GM20000 (cell line): ENCODE measurements at regions not wholly inside any gene's neighbourhood (a gene's known extent, or its start where the extent isn't known, plus 50 kb on each side); places are given as distances from the start of the nearest gene placed in this dataset.
A peak's percentile ranks its signal among the peaks of the same experiment; 100 is the strongest.

Experiments
- DNase-seq: peaks from one replicate; pipeline ENCODE4 v3.0.0; 2012; ENCODE audit warnings: low spot score
- CTCF ChIP-seq: IDR thresholded peaks from 2 replicates; pipeline ENCODE4 v1.5.1; 2012; ENCODE audit warnings: mild to moderate bottlenecking, control low read depth; ENCODE audit errors: extremely low read depth, missing control alignments

GRCh38 chr10:62654966-62655336, 149.6 kb upstream of the ADO start:
- TF ChIP-seq CTCF, result no peak
- DNase-seq, result no peak

GRCh38 chr10:62655337-62655994, 149.1 kb upstream of the ADO start:
- TF ChIP-seq CTCF, result no peak
- peak; percentile 72 for DNase-seq

- no peak for DNase-seq
- TF ChIP-seq CTCF, result no peak
Measured at GRCh38 chr10:62657244-62657835, 147.2 kb upstream of the ADO start.

GRCh38 chr10:62658516-62658915, 146.0 kb upstream of the ADO start:
- TF ChIP-seq CTCF, result no peak

GRCh38 chr10:62661143-62661542, 143.4 kb upstream of the ADO start:
- no peak for DNase-seq
- no peak for TF ChIP-seq CTCF

More at GRCh38 chr10:62658516-62658915, 146.0 kb upstream of the ADO start:
- DNase-seq, result no peak

GRCh38 chr10:62662486-62662885, 142.0 kb upstream of the ADO start:
- TF ChIP-seq CTCF, result no peak
- DNase-seq, result no peak

GRCh38 chr10:62665771-62666170, 138.7 kb upstream of the ADO start:
- DNase-seq, result no peak
- no peak for TF ChIP-seq CTCF
